Prostate gland (tissue), 2 donors: ENCODE measurements at regions not wholly inside any gene's neighbourhood (a gene's known extent, or its start where the extent isn't known, plus 50 kb on each side); places are given as distances from the start of the nearest gene placed in this dataset.

ENCODE experiments used
- DNase-seq: peaks from one replicate; pipeline ENCODE4 v3.0.0-alpha.2; 2019; ENCODE audit warnings: low spot score
- H3K27ac ChIP-seq, 2 donors: fragments of 200-600 bp; sonication (generic); 2 replicates each; pipeline ENCODE4 v1.5.1; 2017 to 2019
- H3K27me3 ChIP-seq: fragments of 200-600 bp; sonication (generic); replicated peaks from 2 replicates; pipeline ENCODE4 v1.5.1; 2019; ENCODE audit not compliant: insufficient read depth
- H3K36me3 ChIP-seq, 2 donors: fragments of 200-600 bp; sonication (generic); 1 replicate in 1 of 2; 2 replicates in 1 of 2; pipeline versions ENCODE4 v1.5.1 to v1.8.1; 2017 to 2019
- H3K4me1 ChIP-seq: fragments of 200-600 bp; sonication (generic); replicated peaks from 2 replicates; pipeline ENCODE4 v1.5.1; 2019
- H3K4me3 ChIP-seq, 2 donors: fragments of 200-600 bp; sonication (generic); 2 replicates each; pipeline ENCODE4 v1.5.1; 2017 to 2019
- H3K9me3 ChIP-seq: fragments of 200-600 bp; sonication (generic); 2 replicates; pipeline ENCODE4 v1.5.1; 2017
- POLR2A ChIP-seq: fragments of 450-650 bp; IDR thresholded peaks from one replicate; pipeline ENCODE4 v1.6.1; 2016; ENCODE audit warnings: antibody characterized with exemption, mild to moderate bottlenecking
- POLR2AphosphoS5 ChIP-seq: sonication (generic); formaldehyde crosslinking; IDR thresholded peaks from one replicate; pipeline ENCODE4 v1.6.1; 2017; ENCODE audit warnings: antibody characterized with exemption
- WGBS: methylation state at CpG from one replicate; pipeline ENCODE4 v1.1.5; 2018; 5-methylcytosine and 5-hydroxymethylcytosine counted together
- intact Hi-C: fragments of 100-400 bp; cut with DNase I; formaldehyde crosslinking; loops from one replicate; pipeline ENCODE4 v1.14.2; 2022
- TF ChIP-seq, protein P1 (sequence below), 4 experiments: fragments of 200-600 bp in 2 of 4; fragments of 450-650 bp in 2 of 4; sonication (generic) in 2 of 4; IDR thresholded peaks; 1 replicate in 3 of 4; 2 replicates in 1 of 4; pipeline ENCODE4 v1.5.1; 2016 to 2019; ENCODE audit warnings: antibody characterized with exemption in 4 of 4, mild to moderate bottlenecking in 2 of 4, moderate library complexity in 2 of 4

DNA sequence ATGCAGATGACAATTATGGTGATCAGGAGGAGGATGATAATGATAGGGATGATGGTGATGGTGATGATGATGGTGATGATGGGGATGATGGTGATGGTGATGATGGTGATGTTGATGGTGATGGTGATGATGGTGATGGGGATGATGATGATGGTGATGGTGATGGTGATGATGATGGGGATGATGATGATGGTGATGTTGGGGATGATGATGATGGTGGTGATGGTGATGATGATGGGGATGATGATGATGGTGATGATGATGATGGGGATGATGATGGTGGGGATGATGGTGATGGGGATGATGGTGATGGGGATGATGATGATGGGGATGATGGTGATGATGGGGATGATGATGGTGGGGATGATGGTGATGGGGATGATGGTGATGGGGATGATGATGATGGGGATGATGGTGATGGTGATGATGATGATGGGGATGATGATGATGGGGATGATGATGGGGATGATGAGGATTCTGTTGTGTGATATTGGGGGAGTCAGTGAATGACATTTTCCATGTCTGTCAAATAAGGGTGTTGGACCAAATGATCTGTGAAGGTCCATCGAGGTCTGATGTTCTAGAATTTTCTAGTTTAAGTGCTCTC is 65.6 kb upstream of the RPL11 start:
- 91% methylated on average over 1 of the region's 1 CpG for whole genome bisulfite sequencing
- Histone ChIP-seq H3K27ac (no peak overlapping the region), H3K9me3 (no peaks in the 10 kb centered on the region), H3K4me1 (no peaks in the 10 kb centered on the region), H3K36me3 (no peaks in the 10 kb centered on the region), H3K4me3 (no peak overlapping the region), H3K27me3 (no peaks in the 10 kb centered on the region)
- TF ChIP-seq, protein P1, sequence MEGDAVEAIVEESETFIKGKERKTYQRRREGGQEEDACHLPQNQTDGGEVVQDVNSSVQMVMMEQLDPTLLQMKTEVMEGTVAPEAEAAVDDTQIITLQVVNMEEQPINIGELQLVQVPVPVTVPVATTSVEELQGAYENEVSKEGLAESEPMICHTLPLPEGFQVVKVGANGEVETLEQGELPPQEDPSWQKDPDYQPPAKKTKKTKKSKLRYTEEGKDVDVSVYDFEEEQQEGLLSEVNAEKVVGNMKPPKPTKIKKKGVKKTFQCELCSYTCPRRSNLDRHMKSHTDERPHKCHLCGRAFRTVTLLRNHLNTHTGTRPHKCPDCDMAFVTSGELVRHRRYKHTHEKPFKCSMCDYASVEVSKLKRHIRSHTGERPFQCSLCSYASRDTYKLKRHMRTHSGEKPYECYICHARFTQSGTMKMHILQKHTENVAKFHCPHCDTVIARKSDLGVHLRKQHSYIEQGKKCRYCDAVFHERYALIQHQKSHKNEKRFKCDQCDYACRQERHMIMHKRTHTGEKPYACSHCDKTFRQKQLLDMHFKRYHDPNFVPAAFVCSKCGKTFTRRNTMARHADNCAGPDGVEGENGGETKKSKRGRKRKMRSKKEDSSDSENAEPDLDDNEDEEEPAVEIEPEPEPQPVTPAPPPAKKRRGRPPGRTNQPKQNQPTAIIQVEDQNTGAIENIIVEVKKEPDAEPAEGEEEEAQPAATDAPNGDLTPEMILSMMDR (IDR thresholded peaks at IDR 0.05): no peak
- no peak for TF ChIP-seq POLR2AphosphoS5
- no peak for TF ChIP-seq POLR2A
- intact Hi-C loops: no loop called here
- no peak for DNase-seq

DNA sequence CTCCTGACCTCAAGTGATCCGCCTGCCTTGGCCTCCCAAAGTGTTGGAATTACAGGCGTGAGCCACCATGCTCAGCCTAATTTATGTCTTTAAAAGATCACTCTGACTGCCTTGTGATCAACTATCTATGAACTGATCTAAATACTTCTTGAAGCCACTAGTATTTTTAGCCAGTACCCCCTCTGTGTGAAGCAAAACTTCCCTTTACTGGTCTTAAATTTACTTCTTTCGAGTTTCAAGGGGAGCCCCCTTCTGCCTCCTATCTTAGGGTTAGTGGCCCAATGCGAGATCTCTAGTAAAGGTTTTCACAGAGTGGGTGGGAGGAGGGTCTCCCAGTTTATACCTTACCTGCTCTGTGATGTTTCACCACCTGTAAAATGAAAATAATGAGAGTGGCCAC is 66.1 kb upstream of the RPL11 start:
- Histone ChIP-seq H3K36me3 (no peaks in the 10 kb centered on the region), H3K27ac (no peak overlapping the region), H3K9me3 (no peaks in the 10 kb centered on the region), H3K4me1 (no peaks in the 10 kb centered on the region), H3K4me3 (no peak overlapping the region), H3K27me3 (no peaks in the 10 kb centered on the region)
- TF ChIP-seq POLR2A (no peak), POLR2AphosphoS5 (no peak)
- TF ChIP-seq, protein P1 (IDR thresholded peaks at IDR 0.05): no peak
- 87% methylated on average over 4 of the region's 4 CpGs for WGBS
- intact Hi-C loops: no loop called here
- no peak for DNase-seq

DNA sequence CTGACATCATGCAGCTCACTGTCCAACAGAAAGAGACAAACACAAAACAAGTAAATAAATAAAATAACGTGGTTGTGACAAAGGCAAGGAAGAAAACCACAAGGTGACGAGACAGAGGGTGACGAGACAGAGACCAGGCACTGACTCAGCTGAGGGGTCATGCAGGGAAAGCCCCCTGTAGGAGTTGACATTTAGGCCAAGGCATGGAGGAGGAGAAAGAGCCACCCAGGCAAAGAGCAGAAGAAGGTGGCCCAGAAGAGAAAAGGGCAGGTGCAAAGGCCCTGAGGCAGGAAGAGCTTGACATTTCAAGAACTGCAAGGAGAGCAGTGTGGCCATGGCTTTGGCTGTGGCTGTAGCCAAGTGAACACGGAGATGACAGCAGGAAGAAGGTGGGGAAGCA is 65.1 kb upstream of the ID3 start:
- intact Hi-C loops: no loop called here
- Histone ChIP-seq H3K36me3 (no peaks in the 10 kb centered on the region), H3K27me3 (no peaks in the 10 kb centered on the region), H3K4me3 (no peak overlapping the region), H3K9me3 (no peaks in the 10 kb centered on the region), H3K4me1 (no peaks in the 10 kb centered on the region), H3K27ac (no peak overlapping the region)
- no peak for DNase-seq
- WGBS: 66% methylated on average over 4 of the region's 4 CpGs
- TF ChIP-seq, protein P1 (IDR thresholded peaks at IDR 0.05): no peak
- TF ChIP-seq POLR2AphosphoS5 (no peak), POLR2A (no peak)

DNA sequence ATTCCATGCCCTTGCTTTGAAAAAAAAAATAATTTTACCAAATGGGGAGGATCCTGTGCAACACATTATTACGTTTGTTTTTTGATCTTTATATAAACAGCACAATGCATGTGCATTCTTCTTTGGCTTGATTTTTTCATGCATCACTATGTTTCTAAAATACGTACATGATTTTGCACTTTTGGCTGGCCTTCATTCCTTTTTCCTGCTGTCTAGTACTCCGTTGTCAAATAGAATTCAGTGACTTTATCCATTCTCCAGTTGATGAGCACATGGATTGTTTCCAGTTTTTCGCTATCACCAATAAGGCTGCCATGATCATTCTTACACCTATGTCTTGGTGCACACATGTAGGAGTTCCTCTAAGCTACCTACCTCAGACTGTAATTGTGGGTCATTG is 63.0 kb upstream of the ID3 start:
- no peaks in the 10 kb centered on the region for H3K36me3 ChIP-seq
- H3K4me3 ChIP-seq: no peak overlapping the region
- no peak for DNase-seq
- no peak overlapping the region for H3K27ac ChIP-seq
- no peaks in the 10 kb centered on the region for H3K27me3 ChIP-seq
- no peaks in the 10 kb centered on the region for H3K4me1 ChIP-seq
- WGBS: 92% methylated on average over 4 of the region's 4 CpGs
- intact Hi-C loops: no loop called here
- no peaks in the 10 kb centered on the region for H3K9me3 ChIP-seq
- TF ChIP-seq, protein P1 (IDR thresholded peaks at IDR 0.05): no peak
- TF ChIP-seq POLR2A (no peak), POLR2AphosphoS5 (no peak)

DNA sequence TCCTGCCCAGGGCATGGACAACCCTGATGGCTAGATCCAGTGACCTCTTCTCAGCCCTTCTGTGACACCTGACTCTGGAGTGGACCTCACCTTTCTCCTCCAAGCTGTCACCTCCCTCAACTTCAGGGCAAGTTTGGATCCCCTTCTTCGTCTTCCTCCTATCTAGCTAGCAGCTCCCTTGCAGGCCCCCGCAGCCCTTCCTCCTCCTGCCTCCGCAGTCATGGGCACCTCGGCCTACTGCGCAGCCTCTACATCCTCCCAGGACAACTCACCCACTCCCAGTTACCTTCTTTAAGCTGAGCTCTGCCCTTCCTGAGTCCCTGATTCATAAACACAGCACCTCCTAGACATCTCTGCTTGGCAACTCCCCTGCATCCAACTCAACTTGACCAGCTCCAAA is 61.3 kb upstream of the ID3 start:
- no peaks in the 10 kb centered on the region for H3K36me3 ChIP-seq
- no peak overlapping the region for H3K27ac ChIP-seq
- no peaks in the 10 kb centered on the region for H3K9me3 ChIP-seq
- H3K4me3 ChIP-seq: no peak overlapping the region
- TF ChIP-seq POLR2AphosphoS5 (no peak), POLR2A (no peak)
- TF ChIP-seq, protein P1 (IDR thresholded peaks at IDR 0.05): no peak
- intact Hi-C loops: no loop called here
- H3K27me3 ChIP-seq: no peaks in the 10 kb centered on the region
- 99% methylated on average over 5 of the region's 5 CpGs for WGBS
- H3K4me1 ChIP-seq: no peaks in the 10 kb centered on the region
- DNase-seq: no peak
